ENCODE measurements at regions not wholly inside any gene's neighbourhood (a gene's known extent, or its start where the extent isn't known, plus 50 kb on each side); places are given as distances from the start of the nearest gene placed in this dataset.
"Not testable (repeated sequence)": the region's sequence is repeated elsewhere in the genome, so short reads cannot be mapped to it uniquely, and the experiment has no call there.

DNA sequence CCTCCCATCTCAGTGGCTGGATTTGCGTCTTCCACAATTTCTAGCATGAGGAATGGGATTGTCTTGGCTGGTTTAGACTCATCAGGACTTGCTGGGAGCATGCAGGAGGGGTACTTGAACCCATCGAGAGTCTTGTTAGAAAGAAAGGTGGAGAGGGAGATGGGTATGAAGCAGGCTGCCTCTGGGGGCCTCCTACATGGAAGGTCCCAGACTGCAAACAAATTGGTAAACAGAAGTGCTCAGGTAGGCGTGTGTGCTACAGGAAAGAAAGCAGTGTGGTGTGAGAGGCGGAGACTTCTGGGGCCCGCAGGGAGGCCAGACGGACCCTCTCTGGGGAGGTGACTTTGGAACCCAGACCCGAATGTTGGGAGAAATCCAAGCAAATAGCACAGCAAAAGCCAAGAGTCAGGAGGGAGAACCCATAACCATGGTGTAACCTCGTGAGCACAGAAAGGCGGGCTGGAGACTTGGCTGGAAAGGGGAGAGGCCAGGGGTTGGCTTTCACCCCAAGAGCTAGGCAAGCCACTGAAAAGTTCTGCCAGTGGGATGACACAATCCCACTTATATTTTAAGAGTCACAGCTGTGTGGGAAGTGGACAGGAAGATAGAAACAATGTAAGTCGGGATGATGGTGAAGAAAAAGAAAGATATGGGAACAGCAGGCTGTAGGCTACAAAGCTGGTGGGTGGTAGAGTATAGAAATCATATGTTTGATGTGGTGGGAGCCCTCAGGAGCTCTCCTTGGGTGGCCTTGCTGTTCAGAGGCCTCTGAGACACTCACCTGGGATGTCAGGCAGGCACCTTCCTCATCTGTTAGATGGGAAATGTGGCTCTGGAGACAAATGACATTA is 130.1 kb upstream of the PRR20G start:
- DNase-seq (ENCODE audit: low read depth) = no peak

DNA sequence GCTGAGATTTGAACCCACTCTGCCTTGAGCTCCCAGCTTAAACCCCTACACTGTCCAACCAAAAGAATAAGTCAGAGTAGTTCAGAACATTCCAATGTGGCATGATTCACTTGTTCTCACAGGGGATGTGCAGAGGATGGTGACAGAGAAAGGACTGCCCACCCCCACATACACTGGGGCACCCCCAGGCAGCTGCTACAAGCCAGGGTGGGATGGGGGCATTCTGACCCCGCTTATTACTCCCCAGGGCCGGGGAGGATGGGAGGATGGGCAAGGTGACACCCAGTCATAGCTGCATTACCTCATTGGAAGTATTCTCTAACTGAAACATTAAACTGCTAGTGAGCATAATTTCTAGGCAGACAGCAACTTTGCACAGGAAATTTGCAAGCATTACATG is 126.0 kb upstream of the PRR20G start:
- DNase-seq (ENCODE audit: low read depth) = no peak

DNA sequence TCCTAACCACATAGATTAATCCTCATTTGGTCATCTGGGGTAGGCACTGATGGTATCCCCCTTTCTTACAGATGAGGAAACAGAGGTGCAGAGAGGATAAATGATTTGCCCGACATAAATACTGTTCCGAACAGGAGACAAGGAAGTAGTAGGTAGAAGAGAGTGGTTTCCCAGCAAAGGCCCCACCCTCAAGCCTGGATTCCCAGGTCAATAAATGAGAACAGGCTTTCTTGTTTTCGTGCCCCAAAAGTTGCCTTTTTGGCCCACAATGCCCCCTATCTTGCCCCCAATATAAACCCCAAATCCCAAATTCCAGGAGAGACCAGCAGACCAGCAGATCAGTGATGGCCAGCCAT is 125.5 kb upstream of the PRR20G start:
- no peak for DNase-seq (ENCODE audit: low read depth)

DNA sequence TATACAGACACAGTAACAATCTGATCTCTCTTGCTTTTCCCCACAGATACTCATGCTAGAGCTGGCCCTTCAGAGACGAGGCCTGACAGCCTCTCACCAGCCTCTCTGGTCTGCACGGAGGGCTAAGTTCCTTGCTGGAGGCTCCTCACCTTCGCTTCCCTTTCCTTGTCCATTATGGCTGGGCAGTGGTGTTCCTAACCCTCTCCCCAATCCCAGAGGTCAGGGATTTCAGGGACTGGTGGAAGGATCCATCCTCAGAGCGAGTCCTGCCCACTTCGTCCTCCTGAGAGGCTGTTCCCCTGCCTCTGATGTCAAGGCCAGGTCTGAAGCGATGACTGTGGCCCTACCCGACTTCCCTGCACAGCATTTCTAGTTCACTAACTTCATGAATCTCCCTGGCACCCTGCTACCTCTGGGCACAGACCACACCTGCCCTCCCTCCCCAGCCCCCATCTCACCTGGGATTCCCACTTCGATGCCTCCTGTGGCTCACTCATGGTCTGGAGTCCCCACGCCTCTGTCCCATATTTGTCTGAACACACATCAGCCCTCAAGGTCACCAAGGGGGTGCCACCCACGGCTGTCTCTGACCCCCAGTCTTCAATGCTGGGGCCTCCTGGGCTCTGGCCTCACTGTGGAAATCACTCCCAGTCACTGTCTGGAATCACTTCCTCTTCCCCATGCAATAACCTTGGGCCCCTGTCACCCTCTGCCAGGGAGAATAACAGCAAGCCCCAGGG is 124.9 kb upstream of the PRR20G start:
- no peak for DNase-seq (ENCODE audit: low read depth)

DNA sequence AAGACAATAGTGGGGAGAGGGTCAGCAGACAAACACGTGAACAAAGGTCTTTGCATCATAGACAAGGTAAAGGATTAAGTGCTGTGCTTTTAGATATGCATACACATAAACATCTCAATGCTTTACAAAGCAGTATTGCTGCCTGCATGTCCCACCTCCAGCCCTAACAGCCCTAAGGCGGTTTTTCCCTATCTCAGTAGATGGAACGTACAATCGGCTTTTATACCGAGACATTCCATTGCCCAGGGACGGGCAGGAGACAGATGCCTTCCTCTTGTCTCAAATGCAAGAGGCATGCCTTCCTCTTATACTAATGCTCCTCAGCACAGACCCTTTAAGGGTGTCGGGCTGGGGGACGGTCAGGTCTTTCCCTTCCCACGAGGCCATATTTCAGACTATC is 124.0 kb upstream of the PRR20G start:
- DNase-seq (ENCODE audit: low read depth) = not testable (repeated sequence)

DNA sequence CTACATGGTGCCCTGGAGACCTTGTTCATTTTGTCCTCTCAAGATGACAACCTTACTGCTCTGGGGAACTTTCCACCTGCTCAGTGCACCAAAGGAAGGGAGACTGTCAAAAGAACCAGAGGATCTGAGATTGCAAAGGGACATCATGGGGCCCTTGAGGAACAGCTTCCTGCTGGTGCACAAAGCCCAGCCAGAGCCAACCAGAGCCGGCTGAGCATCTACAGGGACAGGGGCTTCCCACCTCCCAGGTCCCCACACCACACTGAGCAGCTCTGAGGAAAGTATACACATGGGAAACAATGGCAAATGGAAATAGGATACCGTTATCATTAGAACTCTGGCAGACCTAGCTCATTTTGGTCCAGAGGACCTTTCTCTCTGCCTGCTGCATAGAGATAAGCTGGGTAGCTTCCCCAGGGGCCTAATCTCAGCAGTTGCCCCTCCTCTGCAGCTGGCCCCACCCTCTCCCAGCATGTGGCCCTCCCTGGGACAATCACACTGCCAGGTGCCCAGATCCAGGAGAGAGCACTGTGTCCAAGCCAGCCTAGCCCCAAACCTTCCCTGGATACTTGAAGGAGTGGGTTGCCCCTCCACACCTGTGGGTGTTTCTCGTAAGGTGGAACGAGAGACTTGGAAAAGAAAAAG is 123.4 kb upstream of the PRR20G start:
- no peak for DNase-seq (ENCODE audit: low read depth)

DNA sequence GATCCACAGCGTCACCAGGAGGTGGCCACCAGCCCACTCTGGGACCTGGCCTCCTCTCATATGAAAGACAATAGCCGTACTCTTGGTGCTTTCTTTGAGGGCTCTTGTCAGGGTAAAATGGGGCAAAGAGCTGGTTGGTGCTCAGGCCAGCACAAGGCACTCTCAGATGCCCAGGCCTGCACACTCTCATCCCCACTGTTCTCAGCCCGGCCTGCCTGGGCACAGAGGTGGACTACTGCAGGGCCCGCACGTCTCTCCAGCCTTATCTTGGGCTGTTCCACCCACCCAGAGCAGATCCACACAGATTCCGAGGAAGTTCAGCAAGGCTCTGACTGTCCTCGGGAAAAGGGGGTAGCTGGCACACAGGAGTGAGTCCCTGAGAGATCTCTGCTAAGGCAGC is 122.8 kb upstream of the PRR20G start:
- no peak for DNase-seq (ENCODE audit: low read depth)

DNA sequence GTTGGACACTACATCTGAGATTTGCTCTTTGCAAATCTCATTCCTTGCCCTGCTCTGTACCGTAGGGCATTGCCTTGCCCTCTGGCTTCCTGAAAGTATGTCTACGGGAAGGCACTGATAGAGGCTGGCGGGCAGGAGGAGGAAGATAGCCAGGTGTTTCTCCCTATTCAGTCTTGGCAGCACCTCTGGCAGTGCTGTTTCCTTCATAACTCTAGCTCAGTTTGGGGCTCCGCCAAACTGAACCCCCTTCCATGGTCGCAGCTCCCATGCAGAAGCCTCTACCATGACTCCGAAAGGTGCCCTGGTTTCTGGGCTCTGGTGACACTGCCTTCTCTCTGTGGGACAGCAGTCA is 122.3 kb upstream of the PRR20G start:
- DNase-seq (ENCODE audit: low read depth) = no peak

DNA sequence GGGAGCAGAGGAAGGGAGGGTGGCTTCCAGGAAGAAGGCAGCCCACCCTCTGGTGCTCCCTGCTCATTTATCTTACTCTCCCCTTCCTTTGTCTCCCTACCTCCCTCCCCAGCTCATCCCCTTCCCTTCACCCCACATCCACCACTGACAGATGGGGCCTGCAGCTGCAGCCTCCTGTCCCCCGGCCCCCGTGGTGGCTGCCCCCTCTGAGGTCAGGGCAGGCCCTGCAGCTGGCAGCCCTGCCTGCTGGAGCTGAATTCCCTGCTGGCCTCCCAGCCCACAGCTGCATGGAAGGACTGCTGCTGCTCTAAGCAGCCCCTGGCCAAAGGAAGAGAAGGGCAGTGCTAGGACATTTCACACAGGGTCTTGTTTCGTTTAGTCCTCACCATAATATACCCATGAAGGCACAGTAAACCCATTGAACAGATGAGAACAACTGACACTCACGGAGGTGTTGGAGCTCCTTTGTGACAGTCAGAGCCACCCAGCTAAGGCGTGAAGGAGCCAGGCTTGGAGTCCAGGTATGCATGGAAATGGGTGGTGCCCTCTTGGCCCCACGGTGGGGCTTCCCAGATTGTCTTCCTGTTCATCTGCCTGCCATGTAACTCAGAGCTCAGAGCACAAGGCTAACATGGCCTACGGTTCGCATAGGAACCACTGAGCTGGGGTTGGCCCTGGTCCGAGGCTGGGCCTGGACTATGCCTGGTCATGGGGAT is 121.7 kb upstream of the PRR20G start:
- no peak for DNase-seq (ENCODE audit: low read depth)

DNA sequence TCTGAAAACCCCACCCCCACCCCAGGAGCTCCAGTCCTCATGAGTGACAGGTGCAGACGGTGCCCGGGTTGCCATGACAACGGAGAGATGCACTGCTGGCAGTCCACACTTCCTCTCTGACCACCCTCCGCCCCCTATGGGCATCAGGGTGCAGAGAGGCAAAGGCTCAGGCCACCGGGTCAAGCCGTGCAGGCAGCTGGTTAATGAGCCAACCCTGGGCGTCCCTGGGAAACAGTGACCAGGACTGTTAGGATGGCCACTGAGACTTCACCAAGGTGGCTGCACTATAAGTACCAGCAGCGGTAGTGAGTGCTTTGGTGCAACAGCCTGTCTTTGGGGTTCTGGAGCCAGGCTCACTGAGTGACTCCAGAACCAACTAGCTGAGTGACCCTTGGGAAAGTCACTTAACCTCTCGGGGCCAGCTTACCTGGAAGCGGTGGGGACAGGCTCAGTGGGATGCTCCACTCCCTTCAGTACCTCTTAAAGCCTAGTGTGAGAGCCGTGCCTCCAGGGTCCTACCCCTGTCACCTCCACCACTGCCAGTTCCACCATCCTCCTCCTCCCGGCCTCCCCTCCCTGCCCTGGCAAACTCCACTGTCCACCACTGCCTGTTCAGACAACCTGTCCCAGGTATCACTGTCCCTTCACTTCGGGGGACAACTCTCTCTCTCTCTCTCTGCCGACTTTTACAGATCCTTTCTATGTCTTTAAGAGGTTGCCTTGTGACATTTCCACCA is 121.0 kb upstream of the PRR20G start:
- no peak for DNase-seq (ENCODE audit: low read depth)

DNA sequence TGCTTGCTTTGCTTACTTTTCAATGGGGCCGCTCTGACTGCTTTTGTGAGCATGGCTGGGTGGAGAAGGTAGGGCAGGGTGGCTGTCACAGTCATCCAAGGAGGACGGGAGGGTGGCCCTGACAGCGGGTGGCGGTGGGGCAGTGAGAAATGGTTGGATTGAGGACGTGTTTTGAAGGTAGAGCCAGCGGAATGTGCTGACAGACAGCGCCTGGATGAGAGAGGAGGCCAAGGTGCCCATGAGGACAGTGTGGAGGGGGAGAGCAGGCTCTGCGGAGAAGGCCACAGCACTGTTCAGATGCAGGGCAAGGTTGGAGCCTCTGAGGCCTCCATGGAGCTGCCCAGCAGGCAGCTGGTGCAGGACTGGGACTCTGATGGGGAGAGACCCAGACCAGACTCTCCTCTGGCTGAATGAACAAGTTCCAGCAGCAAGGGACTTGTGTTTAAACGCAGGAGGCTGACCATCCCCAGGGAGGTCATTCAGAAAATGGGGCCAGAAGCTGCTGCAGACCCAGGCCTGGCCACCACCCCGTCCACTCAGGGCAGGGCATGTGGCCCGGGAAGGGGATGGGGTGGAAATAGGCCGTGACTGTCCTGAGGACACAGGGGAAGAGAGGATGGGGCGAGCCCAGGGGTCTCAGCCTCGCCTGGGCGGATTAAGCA is 120.3 kb upstream of the PRR20G start:
- DNase-seq (ENCODE audit: low read depth) = no peak

DNA sequence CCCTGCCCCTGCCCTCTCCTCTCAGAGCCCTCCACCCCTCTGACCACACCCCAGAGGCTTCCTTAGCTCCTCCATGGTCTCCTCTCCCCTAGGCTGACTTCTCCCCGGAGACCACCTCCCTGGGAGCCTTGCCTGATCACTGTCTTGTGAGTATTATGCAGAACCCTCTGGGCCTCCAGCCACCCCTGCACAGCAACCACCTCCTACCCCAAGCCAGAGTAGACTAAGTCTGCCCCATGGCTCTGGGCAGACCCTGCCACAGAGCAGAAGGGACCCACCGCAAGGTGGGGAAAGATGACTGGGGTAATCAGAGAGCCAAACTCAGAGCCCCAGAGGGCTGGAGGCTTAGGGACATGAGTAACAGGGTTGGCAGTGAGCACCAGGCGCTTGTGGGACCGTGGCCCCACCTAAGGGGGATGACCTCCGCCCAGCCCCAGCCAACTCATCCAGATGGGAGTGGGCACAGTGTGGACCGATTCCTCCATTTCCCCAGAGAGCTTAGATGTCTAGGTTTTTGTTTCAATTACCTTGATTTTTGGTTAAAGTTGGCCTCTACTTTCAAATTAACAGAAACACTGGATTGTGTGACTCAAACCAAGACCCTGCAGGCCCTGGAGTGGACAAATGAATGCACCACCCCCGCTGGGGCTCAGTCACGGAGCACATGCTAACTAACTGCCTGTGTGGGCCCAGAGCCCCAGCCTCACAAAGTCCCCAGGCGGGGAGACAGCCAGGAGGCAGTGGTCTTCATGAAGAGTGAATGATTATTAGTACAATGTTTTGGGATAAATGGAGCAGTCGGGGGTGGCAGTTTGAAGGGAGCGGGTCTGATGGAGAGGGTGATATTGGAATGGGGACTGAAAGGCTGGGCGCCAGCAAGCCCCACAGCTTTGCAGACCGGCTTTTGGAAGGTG is 119.4 kb upstream of the PRR20G start:
- DNase-seq (ENCODE audit: low read depth) = no peak

DNA sequence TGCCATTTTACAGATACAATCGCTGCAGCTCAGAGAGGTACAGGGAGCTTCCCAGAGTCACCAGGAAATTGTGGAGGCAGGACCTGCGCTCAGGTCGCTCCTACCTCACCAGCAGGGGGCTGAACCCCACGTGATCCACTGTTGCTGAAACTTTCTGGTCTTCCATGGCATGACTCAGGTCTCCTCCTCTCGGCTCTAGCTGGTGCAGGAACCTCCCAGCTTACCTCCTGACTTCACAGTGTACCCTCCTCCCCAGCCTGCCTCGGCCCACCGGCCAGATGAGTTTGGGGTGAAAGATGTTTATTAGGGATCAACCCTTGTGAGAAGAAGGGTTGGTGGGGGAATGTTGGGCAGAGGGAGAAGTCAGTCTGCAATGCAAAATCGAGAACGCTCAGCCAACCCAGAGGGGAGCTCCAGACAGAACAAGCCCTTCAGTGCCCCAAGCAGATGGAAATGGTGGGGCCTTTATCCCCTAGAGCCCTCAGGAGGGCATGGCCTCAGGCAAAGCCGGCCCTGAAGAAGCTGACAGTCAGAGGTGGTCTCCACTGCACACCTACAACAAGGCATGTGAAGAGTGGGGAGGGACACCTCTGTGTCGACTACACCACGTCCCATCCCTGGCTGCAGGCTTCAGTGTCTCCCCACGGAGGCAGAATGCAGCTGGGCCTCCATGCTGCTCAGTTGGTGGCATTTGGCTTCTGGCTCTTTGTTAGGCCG is 118.6 kb upstream of the PRR20G start:
- no peak for DNase-seq (ENCODE audit: low read depth)

DNA sequence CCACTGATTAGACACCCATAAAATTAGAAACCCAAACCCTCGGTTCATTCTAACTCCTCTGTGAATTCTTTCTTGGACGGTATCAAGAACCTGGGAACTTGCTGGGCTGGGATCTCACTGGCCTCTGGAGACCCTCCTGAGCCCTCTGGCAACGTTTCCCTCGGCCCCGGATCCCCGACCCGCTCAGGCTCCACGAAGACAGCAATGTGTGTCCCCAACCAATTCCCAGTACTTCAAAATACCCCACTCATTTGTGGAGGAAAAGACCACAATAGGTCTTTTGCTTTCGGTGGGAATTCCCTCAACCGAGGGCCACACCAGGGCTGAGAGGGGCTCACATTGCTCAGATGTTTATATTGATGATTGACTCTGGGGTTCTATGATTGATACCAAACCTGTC is 117.9 kb upstream of the PRR20G start:
- no peak for DNase-seq (ENCODE audit: low read depth)

DNA sequence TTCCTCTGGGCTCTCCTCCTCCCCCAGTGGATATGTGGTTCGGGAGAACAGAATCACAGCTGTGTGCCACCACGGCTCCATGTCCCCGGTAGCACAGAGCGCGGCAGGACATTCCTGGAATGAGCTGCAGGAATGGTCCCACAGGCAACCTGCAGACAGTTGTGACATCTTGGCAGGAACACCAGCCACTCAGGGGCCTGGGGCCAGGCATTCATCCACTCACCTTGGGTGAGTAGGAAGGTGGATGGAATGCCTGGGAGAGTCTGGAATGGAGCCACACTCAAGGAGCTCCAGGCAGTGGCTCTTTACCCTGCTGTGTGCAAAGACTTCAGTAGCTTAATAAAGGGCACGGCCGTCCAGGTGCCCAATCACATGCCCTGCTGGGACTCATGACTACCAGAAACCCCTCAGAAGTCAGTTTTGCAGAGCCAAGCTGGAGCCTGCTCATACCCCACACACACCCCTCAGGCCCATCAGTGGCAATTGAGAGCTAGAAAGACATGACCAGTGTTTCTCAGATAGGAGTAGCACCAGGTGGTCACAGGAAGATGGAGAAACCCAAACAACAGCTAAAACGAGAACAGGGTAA is 117.3 kb upstream of the PRR20G start:
- no peak for DNase-seq (ENCODE audit: low read depth)

DNA sequence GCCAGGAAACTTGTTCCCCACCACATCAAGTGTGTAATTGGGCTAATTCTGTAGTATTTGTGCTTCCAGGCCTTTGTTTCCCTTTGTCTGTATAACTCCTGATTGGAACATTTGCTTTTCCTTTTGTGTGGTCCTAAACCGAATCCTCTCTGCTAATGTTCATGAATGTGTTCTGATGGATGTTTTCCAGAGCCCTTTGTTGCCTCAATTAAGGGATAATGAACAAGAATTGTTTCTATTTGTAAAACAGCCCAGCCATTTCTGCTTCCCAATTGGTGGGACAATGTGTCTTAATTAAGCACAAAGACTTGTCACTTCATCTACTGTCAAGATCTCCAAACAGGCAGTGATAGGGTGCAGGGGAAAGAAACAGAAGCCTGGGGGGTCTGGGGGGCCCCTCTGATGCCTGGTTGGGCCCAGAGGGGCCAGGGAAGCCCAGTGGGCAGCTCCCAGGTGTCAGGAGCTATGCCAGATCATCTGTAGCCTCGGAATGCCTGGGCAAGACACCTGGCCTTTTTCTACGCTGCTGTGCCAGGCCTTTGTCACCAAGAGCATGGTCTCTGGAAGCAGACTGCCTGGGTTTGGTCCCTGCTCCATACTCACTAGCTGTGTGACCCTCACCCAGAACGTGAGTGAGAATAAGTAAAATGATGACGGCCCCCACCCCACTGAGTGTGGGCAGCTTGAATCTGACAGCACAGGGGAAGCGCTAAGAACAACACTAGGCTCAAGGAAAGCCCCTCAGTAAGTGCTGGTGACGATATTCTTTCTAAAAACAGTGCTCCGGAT is 116.6 kb upstream of the PRR20G start:
- DNase-seq (ENCODE audit: low read depth) = no peak

DNA sequence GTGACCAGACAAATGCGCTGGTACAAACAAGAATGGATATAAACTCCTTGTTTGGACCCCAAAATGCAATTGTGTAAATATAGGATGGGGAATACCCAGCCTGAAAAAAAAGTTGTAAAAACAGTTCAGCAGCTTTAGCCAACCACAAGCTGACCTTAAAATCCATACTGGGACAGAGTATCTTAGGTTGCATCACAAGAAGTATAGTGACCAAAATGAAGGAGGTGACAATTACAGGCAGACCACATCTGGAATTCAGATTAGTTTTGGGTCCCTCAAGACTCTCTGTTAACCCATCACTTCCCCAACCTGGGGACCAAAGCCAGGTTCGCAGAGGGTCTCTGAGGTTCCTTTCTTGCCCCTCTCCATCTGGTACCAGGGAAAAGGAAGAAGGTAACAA is 115.9 kb upstream of the PRR20G start:
- no peak for DNase-seq (ENCODE audit: low read depth)

DNA sequence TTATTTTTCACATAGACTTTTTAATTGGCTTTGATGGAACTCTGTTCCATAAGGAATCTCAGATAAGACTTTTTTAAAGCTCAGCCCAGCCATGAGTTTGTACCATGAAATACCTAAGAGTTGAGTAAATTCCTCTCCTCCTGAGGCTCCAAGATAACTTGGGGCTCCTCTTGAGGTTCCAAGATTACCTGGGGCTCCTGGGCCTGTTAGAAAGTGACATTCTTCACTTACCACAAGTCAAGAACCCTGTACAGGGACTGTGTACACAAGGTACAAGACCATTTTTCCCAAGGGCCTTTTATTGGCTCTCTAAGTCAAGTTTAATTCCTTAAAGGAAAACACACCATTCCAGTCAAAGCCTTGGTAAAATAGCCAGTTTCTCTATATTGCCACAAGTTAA is 111.3 kb upstream of the PRR20G start:
- DNase-seq (ENCODE audit: low read depth) = no peak
